Astrocyte (in vitro differentiated cells and primary cell): ENCODE measurements at regions not wholly inside any gene's neighbourhood (a gene's known extent, or its start where the extent isn't known, plus 50 kb on each side); places are given as distances from the start of the nearest gene placed in this dataset.

Source experiments
- CTCF ChIP-seq: IDR thresholded peaks from 2 replicates; pipeline ENCODE4 v1.5.1; 2011; ENCODE audit warnings: low read depth, mild to moderate bottlenecking, inconsistent platforms, low read length, moderate library complexity; ENCODE audit not compliant: insufficient read depth
- EZH2 ChIP-seq: IDR thresholded peaks from 2 replicates; pipeline ENCODE4 v1.6.1; 2012; ENCODE audit warnings: mild to moderate bottlenecking, low read length, inconsistent platforms; ENCODE audit not compliant: insufficient read depth

- TF ChIP-seq CTCF (no peak), EZH2 (no peak)
Measured at GRCh38 chrX:39888730-39889129, 209.0 kb downstream of the BCOR start.
